Prostate gland (tissue), 2 donors: ENCODE measurements at regions not wholly inside any gene's neighbourhood (a gene's known extent, or its start where the extent isn't known, plus 50 kb on each side); places are given as distances from the start of the nearest gene placed in this dataset.

Experiments used
- CTCF ChIP-seq, 4 experiments: fragments of 200-600 bp in 2 of 4; fragments of 450-650 bp in 2 of 4; sonication (generic) in 2 of 4; IDR thresholded peaks; 1 replicate in 3 of 4; 2 replicates in 1 of 4; pipeline ENCODE4 v1.5.1; 2016 to 2019; ENCODE audit warnings: antibody characterized with exemption in 4 of 4, mild to moderate bottlenecking in 2 of 4, moderate library complexity in 2 of 4
- POLR2A ChIP-seq: fragments of 450-650 bp; IDR thresholded peaks from one replicate; pipeline ENCODE4 v1.6.1; 2016; ENCODE audit warnings: antibody characterized with exemption, mild to moderate bottlenecking
- POLR2AphosphoS5 ChIP-seq: sonication (generic); formaldehyde crosslinking; IDR thresholded peaks from one replicate; pipeline ENCODE4 v1.6.1; 2017; ENCODE audit warnings: antibody characterized with exemption

DNA sequence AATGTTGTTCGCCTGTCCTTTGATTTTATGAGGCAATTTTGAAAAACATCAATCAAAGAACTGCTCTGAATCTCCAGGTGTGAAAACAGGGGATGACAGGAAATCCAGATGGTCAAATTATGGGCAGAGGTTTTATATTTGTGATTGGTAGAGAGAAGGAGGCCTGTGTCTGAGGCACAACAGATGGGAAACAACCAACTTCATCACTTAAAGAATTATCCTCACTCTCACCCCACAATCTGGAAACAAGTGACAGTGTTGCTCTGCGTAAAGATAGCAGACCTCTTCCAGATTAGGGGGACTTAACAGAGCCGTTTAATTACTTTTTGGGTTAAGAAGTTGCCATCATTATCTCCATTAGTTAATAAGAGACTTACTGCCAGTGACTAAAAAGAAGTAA lies 64.1 kb upstream of the EGLN3 start:
- no peak for TF ChIP-seq CTCF (IDR thresholded peaks at IDR 0.05)
- TF ChIP-seq POLR2AphosphoS5 = no peak
- TF ChIP-seq POLR2A = no peak
